ENCODE measurements at regions not wholly inside any gene's neighbourhood (a gene's known extent, or its start where the extent isn't known, plus 50 kb on each side); places are given as distances from the start of the nearest gene placed in this dataset.

GRCh38 chr4:83172371-83172770 is 57.8 kb upstream of the PLAC8 start:
- TF ChIP-seq, protein P1, sequence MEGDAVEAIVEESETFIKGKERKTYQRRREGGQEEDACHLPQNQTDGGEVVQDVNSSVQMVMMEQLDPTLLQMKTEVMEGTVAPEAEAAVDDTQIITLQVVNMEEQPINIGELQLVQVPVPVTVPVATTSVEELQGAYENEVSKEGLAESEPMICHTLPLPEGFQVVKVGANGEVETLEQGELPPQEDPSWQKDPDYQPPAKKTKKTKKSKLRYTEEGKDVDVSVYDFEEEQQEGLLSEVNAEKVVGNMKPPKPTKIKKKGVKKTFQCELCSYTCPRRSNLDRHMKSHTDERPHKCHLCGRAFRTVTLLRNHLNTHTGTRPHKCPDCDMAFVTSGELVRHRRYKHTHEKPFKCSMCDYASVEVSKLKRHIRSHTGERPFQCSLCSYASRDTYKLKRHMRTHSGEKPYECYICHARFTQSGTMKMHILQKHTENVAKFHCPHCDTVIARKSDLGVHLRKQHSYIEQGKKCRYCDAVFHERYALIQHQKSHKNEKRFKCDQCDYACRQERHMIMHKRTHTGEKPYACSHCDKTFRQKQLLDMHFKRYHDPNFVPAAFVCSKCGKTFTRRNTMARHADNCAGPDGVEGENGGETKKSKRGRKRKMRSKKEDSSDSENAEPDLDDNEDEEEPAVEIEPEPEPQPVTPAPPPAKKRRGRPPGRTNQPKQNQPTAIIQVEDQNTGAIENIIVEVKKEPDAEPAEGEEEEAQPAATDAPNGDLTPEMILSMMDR (IDR thresholded peaks at IDR 0.05; ENCODE audit: low read depth, low read length, missing control alignments): no peak
- H3K4me3 ChIP-seq (ENCODE audit: low read depth, low read length): no peak overlapping the region
- DNase-seq (ENCODE audit: low read depth): no peak

- no peak for DNase-seq (ENCODE audit: low read depth)
- TF ChIP-seq, protein P1 (IDR thresholded peaks at IDR 0.05; ENCODE audit: low read depth, low read length, missing control alignments): no peak
- H3K4me3 ChIP-seq (ENCODE audit: low read depth, low read length): no peak overlapping the region
Measured at GRCh38 chr4:83171436-83172039, 57.0 kb upstream of the PLAC8 start.

- TF ChIP-seq, protein P1 (IDR thresholded peaks at IDR 0.05; ENCODE audit: low read depth, low read length, missing control alignments): no peak
- no peak overlapping the region for H3K4me3 ChIP-seq (ENCODE audit: low read depth, low read length)
- DNase-seq (ENCODE audit: low read depth): no peak
Measured at GRCh38 chr4:83170952-83171399, 56.4 kb upstream of the PLAC8 start.

Data from GM12864 (cell line).